GM12878 (cell line): ENCODE measurements at regions not wholly inside any gene's neighbourhood (a gene's known extent, or its start where the extent isn't known, plus 50 kb on each side); places are given as distances from the start of the nearest gene placed in this dataset.

ENCODE experiments used
- ATAC-seq: fragments of 200-7000 bp; cut with Tn5 transposase; 3 replicates; pipeline ENCODE4 v1.9.1; 2020; ENCODE audit warnings: mild to moderate bottlenecking, moderate library complexity
- BruUV-seq: library from RNA; stranded (reverse); fragments of 400-500 nt; replicated peaks from 2 replicates; lab custom pipeline; 2021; lab: Mats Ljungman, UMichigan
- CTCF ChIA-PET: fragments of 300-600 bp; sonication (Branson Sonifier 250); formaldehyde crosslinking; extraction: SDS; loops from one replicate; lab custom pipeline; 2021; ENCODE audit warnings: inconsistent platforms; lab: Yijun Ruan, JAX
- POLR2A ChIA-PET: fragments of 350-600 bp; formaldehyde crosslinking; extraction: SDS; loops from one replicate; lab custom pipeline; 2021; ENCODE audit warnings: inconsistent platforms; lab: Charles Lee
- RAD21 ChIA-PET: fragments of 300-600 bp; sonication (Branson Sonifier 250); formaldehyde crosslinking; loops from one replicate; lab custom pipeline; 2023; ENCODE audit warnings: antibody characterized with exemption; ENCODE audit not compliant: unreplicated experiment; lab: Charles Lee
- SMC1A ChIA-PET: fragments of 300-600 bp; sonication (Branson Sonifier 250); formaldehyde crosslinking; loops from one replicate; lab custom pipeline; 2023; ENCODE audit not compliant: unreplicated experiment, uncharacterized antibody; lab: Charles Lee
- DNase-seq: peaks from one replicate; pipeline ENCODE4 v3.0.0-alpha.2; 2011; ENCODE audit warnings: low read depth, low spot score
- FAIRE-seq: peaks from 3 replicates; lab custom pipeline; 2011; peaks lifted over from hg19 to GRCh38; lab: Jason Lieb, UNC
- H2AFZ ChIP-seq: 2 replicates; pipeline ENCODE4 v1.6.0; 2011; ENCODE audit warnings: low read depth, low read length, control low read depth; ENCODE audit not compliant: control insufficient read depth
- H3K27ac ChIP-seq: 2 replicates; pipeline ENCODE4 v1.5.1; 2011; ENCODE audit warnings: control low read depth; ENCODE audit not compliant: control insufficient read depth, insufficient read depth
- H3K27me3 ChIP-seq, 2 experiments: replicated peaks in 1 of 2; 2 replicates each; pipeline versions ENCODE4 v1.6.0 to v1.6.1; 2011; ENCODE audit warnings: low read length in 1 of 2; ENCODE audit not compliant: control insufficient read depth in 2 of 2, insufficient read depth in 2 of 2
- H3K36me3 ChIP-seq, 2 experiments: 2 replicates each; pipeline ENCODE4 v1.5.1; 2011; ENCODE audit warnings: low read length in 1 of 2; ENCODE audit not compliant: control insufficient read depth in 2 of 2, insufficient read depth in 2 of 2
- H3K4me1 ChIP-seq: 2 replicates; pipeline ENCODE4 v1.6.1; 2011; ENCODE audit warnings: mild to moderate bottlenecking, low read length, moderate library complexity, mixed read lengths; ENCODE audit not compliant: control insufficient read depth, insufficient read depth
- H3K4me2 ChIP-seq: 2 replicates; pipeline ENCODE4 v1.6.0; 2011; ENCODE audit warnings: control low read depth; ENCODE audit not compliant: control insufficient read depth, insufficient read depth
- H3K4me3 ChIP-seq: fragments of 200-600 bp; sonication (generic); 2 replicates; pipeline ENCODE4 v1.5.1; 2016
- H3K79me2 ChIP-seq: 2 replicates; pipeline ENCODE4 v1.6.0; 2011; ENCODE audit warnings: low read length; ENCODE audit not compliant: control insufficient read depth, insufficient read depth
- H3K9ac ChIP-seq: 2 replicates; pipeline ENCODE4 v1.8.0; 2011; ENCODE audit warnings: low read length, control low read depth, mixed read lengths; ENCODE audit not compliant: control insufficient read depth, insufficient read depth
- H3K9me3 ChIP-seq: replicated peaks from 3 replicates; pipeline ENCODE4 v1.5.1; 2011; ENCODE audit warnings: mild to moderate bottlenecking, low read length; ENCODE audit not compliant: control insufficient read depth, insufficient read depth
- H4K20me1 ChIP-seq: 2 replicates; pipeline ENCODE4 v1.6.0; 2011; ENCODE audit not compliant: control insufficient read depth, insufficient read depth
- BHLHE40 ChIP-seq, 2 experiments: fragments of 450-650 bp in 1 of 2; IDR thresholded peaks; 2 replicates each; pipeline ENCODE4 v1.6.1; 2011 to 2017; ENCODE audit warnings: low read depth in 2 of 2, borderline replicate concordance in 1 of 2, improper control_type of control experiment in 1 of 2, low read length in 1 of 2, mild to moderate bottlenecking in 1 of 2
- BRCA1 ChIP-seq: IDR thresholded peaks from 2 replicates; pipeline ENCODE4 v1.6.1; 2011; ENCODE audit warnings: low read depth, low read length, improper control_type of control experiment
- CBFB ChIP-seq: IDR thresholded peaks from 2 replicates; pipeline ENCODE4 v1.6.1; 2016; ENCODE audit warnings: antibody characterized with exemption, low read depth
- IRF5 ChIP-seq: fragments of 450-650 bp; IDR thresholded peaks from 2 replicates; pipeline ENCODE4 v1.6.1; 2017; ENCODE audit warnings: borderline replicate concordance
- KDM1A ChIP-seq: fragments of 200-600 bp; sonication (generic); IDR thresholded peaks from 2 replicates; pipeline ENCODE4 v1.6.1; 2016; ENCODE audit warnings: borderline replicate concordance
- MTA2 ChIP-seq: fragments of 450-650 bp; IDR thresholded peaks from 2 replicates; pipeline ENCODE4 v1.6.1; 2016; ENCODE audit warnings: low read depth, mild to moderate bottlenecking, moderate library complexity
- NR2F1 ChIP-seq: fragments of 450-650 bp; conservative IDR thresholded peaks from 2 replicates; pipeline ENCODE4 v1.6.1; 2017; ENCODE audit warnings: mild to moderate bottlenecking
- TARDBP ChIP-seq: IDR thresholded peaks from 2 replicates; pipeline ENCODE4 v1.6.1; 2016; ENCODE audit warnings: borderline replicate concordance
- WGBS: methylation state at CpG from one replicate; pipeline ENCODE4 v1.1.6; 2016; ENCODE audit warnings: low lambda C conversion rate; ENCODE audit not compliant: insufficient replicate concordance, insufficient coverage; ENCODE audit errors: missing lambda C conversion rate; 5-methylcytosine and 5-hydroxymethylcytosine counted together
- in situ Hi-C: fragments of 300-500 bp; cut with MboI; formaldehyde crosslinking; loops from 9 replicates; pipeline ENCODE4 v1.14.3; 2018; ENCODE audit warnings: mixed read lengths
- intact Hi-C: fragments of 100-400 bp; cut with micrococcal nuclease; formaldehyde crosslinking; loops from one replicate; pipeline ENCODE4 v1.14.2; 2022; ENCODE audit not compliant: unreplicated experiment

- no peak for TF ChIP-seq IRF5
- TF ChIP-seq, all 136 proteins: peak for 0
Measured at GRCh38 chr19:29268721-29269393, 55.9 kb upstream of the UQCRFS1 start (continued).

GRCh38 chr19:29269641-29270040, 56.7 kb upstream of the UQCRFS1 start:
- H3K27ac ChIP-seq = no peak overlapping the region
- H4K20me1 ChIP-seq = no peaks in the 10 kb centered on the region
- TF ChIP-seq KDM1A (no peak), MTA2 (no peak), BRCA1 (no peak), NR2F1 (no peak), BHLHE40 (IDR thresholded peaks at IDR 0.05; ENCODE audit: borderline replicate concordance in 1 of 2, low read depth in 2 of 2, low read length in 1 of 2) (no peak), TARDBP (no peak), CBFB (no peak)
- no peak overlapping the region for H3K4me3 ChIP-seq
- H2AFZ ChIP-seq = no peak overlapping the region
- no peak overlapping the region for H3K9ac ChIP-seq
- no peak overlapping the region for H3K4me2 ChIP-seq
- H3K4me1 ChIP-seq = no peaks in the 10 kb centered on the region
- no peaks in the 10 kb centered on the region for H3K36me3 ChIP-seq
- no TSS peak for BruUV-seq
- RAD21 ChIA-PET = no interaction called here
- WGBS = 42% methylated on average over 7 of the region's 12 CpGs
- in situ Hi-C loops = no loop called here
- H3K79me2 ChIP-seq = no peaks in the 10 kb centered on the region
- DNase-seq = no peak
- no peak for FAIRE-seq
- SMC1A ChIA-PET = no interaction called here
- CTCF ChIA-PET = no interaction called here
- intact Hi-C loops = no loop called here
- no peaks in the 10 kb centered on the region for H3K27me3 ChIP-seq
- H3K9me3 ChIP-seq = no peaks in the 10 kb centered on the region; the same call in 2 of the 3 replicates
- POLR2A ChIA-PET = no interaction called here
- no peak for ATAC-seq
